Endodermal cell (in vitro differentiated cells): ENCODE measurements at regions not wholly inside any gene's neighbourhood (a gene's known extent, or its start where the extent isn't known, plus 50 kb on each side); places are given as distances from the start of the nearest gene placed in this dataset.

Experiments used
- DNase-seq: peaks from one replicate; pipeline ENCODE4 v3.0.0-alpha.2; 2017
- H3K27ac ChIP-seq: 2 replicates; pipeline ENCODE4 v1.5.1; 2013; ENCODE audit warnings: mild to moderate bottlenecking, low read depth, low read length, moderate library complexity
- H3K27me3 ChIP-seq: 2 replicates; pipeline ENCODE4 v1.6.1; 2013; ENCODE audit warnings: mild to moderate bottlenecking, low read length, moderate library complexity; ENCODE audit not compliant: insufficient read depth, control insufficient read depth, poor library complexity, severe bottlenecking
- H3K36me3 ChIP-seq: 2 replicates; pipeline ENCODE4 v1.7.0; 2013; ENCODE audit warnings: mild to moderate bottlenecking, low read length, moderate library complexity; ENCODE audit not compliant: control insufficient read depth, insufficient read depth
- H3K4me1 ChIP-seq: one replicate; pipeline ENCODE4 v1.7.0; 2013; ENCODE audit warnings: low read length; ENCODE audit not compliant: control insufficient read depth, insufficient read depth
- H3K4me3 ChIP-seq: 2 replicates; pipeline ENCODE4 v1.5.1; 2013; ENCODE audit warnings: mild to moderate bottlenecking, low read length, moderate library complexity
- H3K9ac ChIP-seq: 2 replicates; pipeline ENCODE4 v1.6.1; 2013; ENCODE audit warnings: mild to moderate bottlenecking, low read length, moderate library complexity; ENCODE audit not compliant: poor library complexity, severe bottlenecking; ENCODE audit errors: extremely low read depth
- H3K9me3 ChIP-seq: 2 replicates; pipeline ENCODE4 v1.6.1; 2013; ENCODE audit warnings: mild to moderate bottlenecking, low read length, moderate library complexity; ENCODE audit not compliant: control insufficient read depth
- H3K27ac Mint-ChIP-seq: 2 replicates; pipeline ENCODE4 v1.8.0; 2020; ENCODE audit warnings: mixed read lengths
- H3K27me3 Mint-ChIP-seq: 2 replicates; pipeline ENCODE4 v1.8.0; 2021; ENCODE audit warnings: mild to moderate bottlenecking, mixed read lengths; ENCODE audit not compliant: insufficient read depth
- H3K36me3 Mint-ChIP-seq: 2 replicates; pipeline ENCODE4 v1.8.0; 2020; ENCODE audit warnings: low read depth, mixed read lengths
- H3K4me1 Mint-ChIP-seq: 2 replicates; pipeline ENCODE4 v1.8.0; 2020; ENCODE audit warnings: mixed read lengths
- H3K4me3 Mint-ChIP-seq: 2 replicates; pipeline ENCODE4 v1.8.0; 2020; ENCODE audit warnings: mild to moderate bottlenecking, moderate library complexity, mixed read lengths
- H3K9me3 Mint-ChIP-seq: 2 replicates; pipeline ENCODE4 v1.8.0; 2020; ENCODE audit warnings: mild to moderate bottlenecking, mixed read lengths
- CTCF ChIP-seq: fragments of 200-600 bp; sonication (generic); conservative IDR thresholded peaks from 2 replicates; pipeline ENCODE4 v1.5.0; 2021; ENCODE audit warnings: antibody characterized with exemption, mild to moderate bottlenecking
- WGBS, 2 experiments: methylation state at CpG; one replicate each; pipeline versions ENCODE4 v1.1.5 to v1.1.7; 2013; ENCODE audit warnings: missing lambda C conversion rate in 2 of 2, mixed read lengths in 1 of 2; ENCODE audit not compliant: insufficient coverage in 1 of 2, insufficient read length in 1 of 2; 5-methylcytosine and 5-hydroxymethylcytosine counted together

- H3K4me1 ChIP-seq: no peaks in the 10 kb centered on the region
- WGBS, 2 experiments: 93 to 96% methylated on average over 3 of the region's 3 CpGs
- no peak overlapping the region for H3K27ac Mint-ChIP-seq
- H3K27ac ChIP-seq: no peak overlapping the region
- TF ChIP-seq CTCF: no peak
- H3K9ac ChIP-seq: no peak overlapping the region
- no peaks in the 10 kb centered on the region for H3K9me3 Mint-ChIP-seq
- DNase-seq: no peak
- no peak overlapping the region for H3K4me3 Mint-ChIP-seq
- no peaks in the 10 kb centered on the region for H3K9me3 ChIP-seq
- peaks cover 8% of the 10 kb centered on the region for H3K4me1 Mint-ChIP-seq
- no peaks in the 10 kb centered on the region for H3K36me3 Mint-ChIP-seq
- H3K4me3 ChIP-seq: no peak overlapping the region
- no peaks in the 10 kb centered on the region for H3K27me3 Mint-ChIP-seq
- H3K27me3 ChIP-seq: no peaks in the 10 kb centered on the region
- no peaks in the 10 kb centered on the region for H3K36me3 ChIP-seq
Measured at GRCh38 chr11:115065314-115065713, 387.0 kb downstream of the NXPE2 start.

GRCh38 chr11:115065830-115066664 is 387.7 kb downstream of the NXPE2 start:
- Histone ChIP-seq H3K9ac (no peak overlapping the region), H3K27me3 (no peaks in the 10 kb centered on the region), H3K4me1 (no peaks in the 10 kb centered on the region), H3K4me3 (no peak overlapping the region), H3K9me3 (no peaks in the 10 kb centered on the region), H3K36me3 (no peaks in the 10 kb centered on the region), H3K27ac (no peak overlapping the region)
- Mint-ChIP-seq H3K27me3 (no peaks in the 10 kb centered on the region), H3K9me3 (no peaks in the 10 kb centered on the region), H3K27ac (no peak overlapping the region), H3K4me1 (peaks cover 8% of the 10 kb centered on the region), H3K4me3 (no peak overlapping the region), H3K36me3 (no peaks in the 10 kb centered on the region)
- no peak for TF ChIP-seq CTCF
- WGBS, 2 experiments: 92 to 93% methylated on average over 4 to 9 of the region's 9 CpGs
- no peak for DNase-seq

- H3K4me3 Mint-ChIP-seq: no peak overlapping the region
Measured at GRCh38 chr11:115067471-115067870, 389.1 kb downstream of the NXPE2 start.

More at GRCh38 chr11:115067471-115067870, 389.1 kb downstream of the NXPE2 start:
- Histone ChIP-seq H3K27me3 (no peaks in the 10 kb centered on the region), H3K4me3 (no peak overlapping the region), H3K9ac (no peak overlapping the region), H3K4me1 (no peaks in the 10 kb centered on the region), H3K36me3 (no peaks in the 10 kb centered on the region), H3K27ac (no peak overlapping the region), H3K9me3 (no peaks in the 10 kb centered on the region)
- TF ChIP-seq CTCF: no peak
- no peak for DNase-seq
- Mint-ChIP-seq H3K9me3 (no peaks in the 10 kb centered on the region), H3K27me3 (no peaks in the 10 kb centered on the region), H3K36me3 (no peaks in the 10 kb centered on the region), H3K27ac (no peak overlapping the region), H3K4me1 (peaks cover 8% of the 10 kb centered on the region)
- WGBS, 2 experiments: 97% methylated on average over 1 of the region's 1 CpG; no CpG with 5 or more reads in 1 of the 2 experiments
